Subcutaneous abdominal adipose tissue (tissue), 5 donors: ENCODE measurements at regions not wholly inside any gene's neighbourhood (a gene's known extent, or its start where the extent isn't known, plus 50 kb on each side); places are given as distances from the start of the nearest gene placed in this dataset.
"Not testable (repeated sequence)": the region's sequence is repeated elsewhere in the genome, so short reads cannot be mapped to it uniquely, and the experiment has no call there.

Experiments
- H3K27ac ChIP-seq: one replicate; pipeline ENCODE4 v1.7.0; 2013; ENCODE audit warnings: low read depth, mild to moderate bottlenecking, inconsistent platforms, low read length, moderate library complexity
- H3K27me3 ChIP-seq, 5 donors: one replicate each; pipeline ENCODE4 v1.7.0; 2013; ENCODE audit warnings: low read length in 5 of 5, inconsistent platforms in 1 of 5; ENCODE audit not compliant: control insufficient read depth in 5 of 5, insufficient read depth in 4 of 5
- H3K36me3 ChIP-seq, 5 donors: one replicate each; pipeline ENCODE4 v1.7.0; 2013; ENCODE audit warnings: low read length in 5 of 5; ENCODE audit not compliant: control insufficient read depth in 5 of 5, insufficient read depth in 5 of 5
- H3K4me1 ChIP-seq, 5 donors: one replicate each; pipeline ENCODE4 v1.7.0; 2013; ENCODE audit warnings: low read length in 5 of 5, mild to moderate bottlenecking in 3 of 5, moderate library complexity in 1 of 5; ENCODE audit not compliant: control insufficient read depth in 5 of 5, insufficient read depth in 5 of 5
- H3K4me3 ChIP-seq, 5 donors: one replicate each; pipeline ENCODE4 v1.7.0; 2013; ENCODE audit warnings: low read length in 5 of 5, low read depth in 1 of 5
- H3K9ac ChIP-seq, 5 donors: one replicate each; pipeline ENCODE4 v1.7.0; 2013; ENCODE audit warnings: low read length in 5 of 5, mild to moderate bottlenecking in 4 of 5, moderate library complexity in 3 of 5
- H3K9me3 ChIP-seq, 5 donors: one replicate each; pipeline ENCODE4 v1.7.0; 2013; ENCODE audit warnings: low read length in 5 of 5; ENCODE audit not compliant: control insufficient read depth in 5 of 5
- donor health status: healthy.
- donor health status: healthy.
- donor health status: healthy.
- donor health status: healthy.
- donor health status: healthy.

DNA sequence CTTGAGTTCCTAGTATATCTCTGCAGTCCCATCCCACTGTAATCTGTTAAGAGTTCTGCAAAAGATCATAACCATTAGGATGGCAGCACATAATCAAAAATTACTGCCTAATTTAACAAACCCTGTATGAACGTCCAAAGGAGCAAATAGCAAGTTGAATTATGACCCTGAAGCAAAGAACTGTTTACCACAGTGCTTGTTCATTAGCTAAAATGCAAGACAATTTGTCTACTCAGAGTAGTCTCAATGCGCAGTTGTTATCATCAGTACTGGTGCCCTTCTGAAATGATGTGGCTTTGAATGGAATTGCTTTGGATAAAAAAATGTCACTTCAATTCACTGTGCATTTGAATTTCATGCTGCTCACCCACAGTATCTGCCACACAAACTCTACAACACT lies 817.0 kb downstream of the SORCS1 start:
- H3K4me3 ChIP-seq = no peak overlapping the region
- no peaks in the 10 kb centered on the region for H3K27me3 ChIP-seq
- H3K9ac ChIP-seq = no peak overlapping the region
- no peaks in the 10 kb centered on the region for H3K9me3 ChIP-seq
- H3K36me3 ChIP-seq = no peaks in the 10 kb centered on the region
- no peaks in the 10 kb centered on the region for H3K4me1 ChIP-seq
- H3K27ac ChIP-seq = no peak overlapping the region

DNA sequence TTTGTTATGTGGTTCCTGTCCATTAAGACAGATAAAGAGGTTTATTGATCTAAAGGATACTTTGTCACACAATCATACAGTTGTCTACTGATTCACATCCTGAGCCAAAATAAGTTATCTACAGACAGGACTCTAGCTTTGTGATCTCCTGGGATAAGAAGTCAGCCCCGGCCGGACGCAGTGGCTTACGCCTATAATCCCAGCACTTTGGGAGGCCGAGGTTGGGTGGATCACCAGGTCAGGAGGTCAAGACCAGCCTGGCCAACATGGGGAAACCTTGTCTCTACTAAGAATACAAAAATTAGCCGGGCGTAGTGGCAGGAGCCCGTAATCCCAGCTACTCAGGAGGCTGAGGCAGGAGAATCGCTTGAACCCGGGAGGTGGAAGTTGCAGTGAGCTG lies 821.0 kb downstream of the SORCS1 start:
- H3K9ac ChIP-seq, H3K9me3 ChIP-seq, H3K36me3 ChIP-seq, H3K27me3 ChIP-seq, H3K4me1 ChIP-seq, H3K27ac ChIP-seq, H3K4me3 ChIP-seq: not testable (repeated sequence)

DNA sequence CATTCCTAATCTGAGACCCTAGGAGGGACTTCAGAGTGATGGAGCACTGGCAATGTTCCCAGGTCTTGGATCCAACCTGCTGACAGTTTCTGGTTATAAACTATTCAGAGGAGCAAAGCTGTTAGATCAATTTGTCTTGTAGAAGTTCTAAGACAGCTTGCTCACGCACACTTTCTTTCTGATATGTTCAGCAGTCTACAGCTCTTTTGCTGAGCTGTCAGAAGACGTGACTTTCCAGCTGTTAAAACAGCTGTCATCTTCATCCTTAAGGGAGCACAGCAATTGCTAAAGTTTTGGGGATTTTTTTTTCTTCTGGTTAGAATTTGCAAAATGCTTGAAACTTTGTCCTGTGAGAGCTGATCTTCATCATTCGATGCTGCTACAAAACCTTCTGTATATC lies 823.1 kb downstream of the SORCS1 start:
- H3K9me3 ChIP-seq = no peaks in the 10 kb centered on the region
- no peaks in the 10 kb centered on the region for H3K27me3 ChIP-seq
- H3K9ac ChIP-seq = no peak overlapping the region
- no peaks in the 10 kb centered on the region for H3K36me3 ChIP-seq
- no peak overlapping the region for H3K27ac ChIP-seq
- H3K4me1 ChIP-seq = no peaks in the 10 kb centered on the region
- H3K4me3 ChIP-seq = no peak overlapping the region

DNA sequence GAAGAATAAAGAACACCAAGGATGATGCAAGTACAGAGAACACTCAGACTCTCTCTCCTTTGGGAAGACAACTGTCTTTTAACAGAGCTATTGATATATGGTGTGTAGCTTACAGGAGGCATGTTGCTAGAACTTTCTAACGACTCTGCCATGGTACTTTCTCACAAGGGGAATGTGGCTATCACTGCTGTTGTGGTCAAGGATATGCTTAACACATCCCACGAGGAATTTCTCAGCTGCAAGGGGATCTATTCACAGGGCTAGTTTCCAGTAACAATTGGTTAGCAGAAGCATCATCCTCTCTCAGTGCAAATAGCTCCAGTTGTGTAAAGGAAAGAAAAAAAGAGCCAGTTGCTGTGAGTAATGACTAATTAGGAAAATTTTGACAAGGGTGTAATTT lies 826.0 kb downstream of the SORCS1 start:
- Histone ChIP-seq H3K36me3 (no peaks in the 10 kb centered on the region), H3K27ac (no peak overlapping the region), H3K4me3 (no peak overlapping the region), H3K9ac (no peak overlapping the region), H3K4me1 (no peaks in the 10 kb centered on the region), H3K27me3 (no peaks in the 10 kb centered on the region), H3K9me3 (peaks cover 0 to 3% (median 0%) of the 10 kb centered on the region in 5 donors)

DNA sequence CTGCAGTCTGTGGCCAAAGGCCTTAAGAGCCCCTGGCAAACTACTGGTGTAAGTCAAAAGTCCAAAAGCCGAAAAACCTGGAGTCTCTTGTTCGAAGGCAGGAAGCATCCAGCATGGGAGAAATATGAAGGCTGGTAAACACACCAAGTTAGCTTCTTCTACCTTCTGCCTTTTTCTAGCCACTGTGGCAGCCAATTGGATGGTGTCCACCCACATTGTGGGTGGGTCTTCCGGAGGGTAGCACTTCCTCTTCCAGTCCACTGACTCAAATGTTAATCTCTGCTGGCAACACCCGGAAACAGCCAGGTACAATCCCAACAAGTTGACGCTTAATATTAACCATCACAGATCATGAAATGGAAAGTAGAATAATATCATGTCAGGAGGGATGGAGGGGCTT lies 827.6 kb downstream of the SORCS1 start:
- Histone ChIP-seq H3K9ac (no peak overlapping the region), H3K36me3 (no peaks in the 10 kb centered on the region), H3K9me3 (peaks cover 0 to 3% (median 0%) of the 10 kb centered on the region in 5 donors), H3K4me3 (no peak overlapping the region), H3K4me1 (no peaks in the 10 kb centered on the region), H3K27me3 (no peaks in the 10 kb centered on the region), H3K27ac (no peak overlapping the region)

DNA sequence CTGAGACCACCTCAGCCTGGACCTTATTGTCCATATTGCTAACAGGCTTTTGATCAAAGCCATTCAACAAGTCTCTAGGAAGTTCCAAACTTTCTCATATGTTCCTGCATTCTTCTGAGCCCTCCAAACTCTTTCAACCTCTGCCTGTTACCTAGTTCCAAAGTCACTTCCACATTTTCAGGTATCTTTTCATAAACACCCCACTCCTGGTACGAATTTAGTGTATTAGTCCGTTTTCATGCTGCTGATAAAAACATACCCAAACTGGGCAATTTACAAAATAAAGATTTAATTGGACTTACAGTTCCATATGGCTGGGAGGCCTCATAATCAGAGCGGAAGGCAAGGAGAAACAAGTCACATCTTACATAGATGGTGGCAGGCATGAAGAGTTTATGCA lies 836.8 kb downstream of the SORCS1 start:
- Histone ChIP-seq H3K27me3 (no peaks in the 10 kb centered on the region), H3K9me3 (peaks cover 2 to 34% (median 21%) of the 10 kb centered on the region in 5 donors), H3K4me3 (no peak overlapping the region), H3K4me1 (no peaks in the 10 kb centered on the region), H3K27ac (no peak overlapping the region), H3K36me3 (no peaks in the 10 kb centered on the region), H3K9ac (no peak overlapping the region)

DNA sequence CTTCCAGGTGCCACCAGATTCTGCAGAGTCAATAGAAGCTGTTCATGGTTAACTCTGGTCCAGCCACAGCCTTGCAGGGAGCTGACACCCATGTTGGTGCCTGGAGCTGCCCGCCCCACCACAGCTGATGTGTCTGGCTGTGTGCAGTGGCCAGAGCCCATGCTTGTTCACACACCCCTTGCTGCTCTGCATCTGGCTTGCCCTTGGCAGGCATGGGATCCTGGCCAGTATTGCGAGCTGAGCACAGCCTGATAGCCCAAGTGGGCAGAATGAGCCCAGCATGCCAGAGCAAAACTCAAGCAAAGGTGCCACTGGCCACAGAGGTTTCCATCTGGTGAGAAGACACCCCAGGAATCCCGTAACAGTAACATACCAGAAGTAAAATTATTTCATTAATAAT lies 843.6 kb downstream of the SORCS1 start:
- no peak overlapping the region for H3K9ac ChIP-seq
- H3K27me3 ChIP-seq = no peaks in the 10 kb centered on the region
- H3K4me3 ChIP-seq = no peak overlapping the region
- H3K36me3 ChIP-seq = no peaks in the 10 kb centered on the region
- no peak overlapping the region for H3K27ac ChIP-seq
- H3K9me3 ChIP-seq = peaks cover 0 to 4% (median 0%) of the 10 kb centered on the region in 5 donors
- no peaks in the 10 kb centered on the region for H3K4me1 ChIP-seq

DNA sequence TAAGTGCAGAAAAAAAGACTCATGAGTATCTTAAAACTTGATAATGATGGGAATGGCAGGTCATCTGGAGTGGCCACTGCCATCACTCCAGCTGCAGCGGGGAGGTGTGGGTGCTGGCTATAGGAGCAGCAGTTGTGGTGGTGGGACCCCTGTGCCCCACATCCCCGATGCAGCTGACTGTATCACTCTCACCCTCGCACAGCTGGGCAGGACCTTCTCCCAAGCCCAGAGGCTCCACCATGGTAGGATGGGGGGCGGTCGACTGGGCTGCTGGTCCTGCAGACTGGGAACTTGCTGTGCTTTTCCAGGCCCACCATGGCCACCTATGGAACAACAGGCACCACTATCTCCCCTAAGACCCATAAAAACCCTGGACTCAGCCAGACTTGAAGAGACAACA lies 844.4 kb downstream of the SORCS1 start:
- Histone ChIP-seq H3K9me3 (peaks cover 0 to 3% (median 0%) of the 10 kb centered on the region in 5 donors), H3K27me3 (no peaks in the 10 kb centered on the region), H3K4me3 (no peak overlapping the region), H3K27ac (no peak overlapping the region), H3K9ac (no peak overlapping the region), H3K36me3 (no peaks in the 10 kb centered on the region), H3K4me1 (no peaks in the 10 kb centered on the region)

DNA sequence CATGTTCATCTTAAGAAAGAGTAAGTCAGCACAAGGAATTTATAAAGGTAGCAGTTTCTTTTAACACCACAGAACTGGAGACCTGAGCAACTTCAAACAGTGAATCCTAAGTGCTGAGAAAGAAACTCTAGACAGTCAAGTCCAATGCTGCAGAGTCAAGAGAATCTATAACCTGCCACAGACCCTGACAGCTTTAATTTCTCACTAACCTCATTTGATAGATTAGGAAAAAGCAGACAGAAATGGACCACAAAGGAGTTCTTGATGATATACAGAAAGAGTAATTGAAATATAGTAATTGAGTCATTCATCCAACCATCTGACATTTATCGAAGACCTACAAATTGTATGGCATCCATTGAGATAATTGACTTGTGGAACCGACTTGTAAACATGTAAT lies 847.0 kb downstream of the SORCS1 start:
- peaks cover 0 to 3% (median 0%) of the 10 kb centered on the region in 5 donors for H3K9me3 ChIP-seq
- no peak overlapping the region for H3K4me3 ChIP-seq
- H3K36me3 ChIP-seq = no peaks in the 10 kb centered on the region
- no peak overlapping the region for H3K9ac ChIP-seq
- no peak overlapping the region for H3K27ac ChIP-seq
- H3K4me1 ChIP-seq = no peaks in the 10 kb centered on the region
- H3K27me3 ChIP-seq = no peaks in the 10 kb centered on the region

DNA sequence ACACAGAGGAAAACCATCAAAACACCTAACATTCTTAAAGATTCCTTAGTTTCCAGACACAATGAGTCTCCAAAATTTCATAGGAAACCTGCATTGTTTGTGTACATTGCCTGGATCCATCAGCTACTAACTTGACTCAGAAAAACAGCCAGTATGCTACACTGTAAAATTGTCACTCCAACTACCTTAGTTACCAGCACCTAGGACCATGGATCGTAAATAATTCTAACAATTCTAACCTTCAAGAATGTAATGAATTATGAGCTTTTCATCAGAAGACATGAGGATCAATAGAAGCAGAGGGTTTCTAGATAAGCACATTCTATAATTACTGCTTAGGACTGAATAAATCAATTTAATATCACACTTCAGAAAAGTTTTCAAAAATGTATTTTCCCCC lies 851.5 kb downstream of the SORCS1 start:
- Histone ChIP-seq H3K9me3 (no peaks in the 10 kb centered on the region), H3K27ac (no peak overlapping the region), H3K4me1 (no peaks in the 10 kb centered on the region), H3K4me3 (no peak overlapping the region), H3K9ac (no peak overlapping the region), H3K27me3 (no peaks in the 10 kb centered on the region), H3K36me3 (no peaks in the 10 kb centered on the region)

DNA sequence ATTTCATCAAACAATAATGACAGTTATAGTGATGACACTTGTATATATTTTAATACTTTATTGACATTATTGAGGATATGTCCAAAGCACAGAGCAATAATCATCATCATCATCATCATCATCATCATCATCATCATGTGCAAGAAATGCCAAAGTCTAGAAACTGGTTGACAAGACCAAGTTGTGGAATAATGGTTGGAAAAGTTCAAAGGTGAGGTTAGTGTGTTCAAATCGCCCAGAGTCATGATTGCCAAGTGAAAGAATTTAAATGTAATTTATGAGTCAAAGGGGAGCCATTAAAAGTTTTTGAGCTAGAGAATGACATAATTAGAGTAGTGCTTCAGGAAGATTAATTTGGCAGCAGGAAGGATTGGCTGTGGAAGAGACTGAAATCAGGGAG lies 852.4 kb downstream of the SORCS1 start:
- no peak overlapping the region for H3K9ac ChIP-seq
- H3K4me1 ChIP-seq = no peaks in the 10 kb centered on the region
- H3K27ac ChIP-seq = no peak overlapping the region
- no peaks in the 10 kb centered on the region for H3K9me3 ChIP-seq
- no peaks in the 10 kb centered on the region for H3K36me3 ChIP-seq
- no peak overlapping the region for H3K4me3 ChIP-seq
- no peaks in the 10 kb centered on the region for H3K27me3 ChIP-seq
